ENCODE measurements at regions not wholly inside any gene's neighbourhood (a gene's known extent, or its start where the extent isn't known, plus 50 kb on each side); places are given as distances from the start of the nearest gene placed in this dataset.

GRCh38 chr10:104578671-104579070, 62.4 kb upstream of the SORCS3 start:
- no peaks in the 10 kb centered on the region for H4K20me1 ChIP-seq (ENCODE audit: insufficient read depth, low read length, poor library complexity, severe bottlenecking)
- H3K36me3 ChIP-seq (ENCODE audit: insufficient read depth, low read length) = no peaks in the 10 kb centered on the region
- no peaks in the 10 kb centered on the region for H3K9me3 ChIP-seq (ENCODE audit: insufficient read depth, low read depth, low read length)
- TF ChIP-seq CTCF (conservative IDR thresholded peaks at IDR 0.05; ENCODE audit: low read length) (no peak), EZH2phosphoT487 (IDR thresholded peaks at IDR 0.05; ENCODE audit: borderline replicate concordance) (no peak)
- no peak overlapping the region for H3K4me2 ChIP-seq (ENCODE audit: low read depth, low read length, poor library complexity, severe bottlenecking)
- H3K9me2 ChIP-seq (replicated peaks; ENCODE audit: low read depth, low read length) = no peaks in the 10 kb centered on the region
- H3K79me2 ChIP-seq (ENCODE audit: insufficient read depth, low read length) = no peaks in the 10 kb centered on the region
- no peak overlapping the region for H3K9ac ChIP-seq (ENCODE audit: low read depth, low read length, poor library complexity, severe bottlenecking)
- H3K4me3 ChIP-seq (ENCODE audit: low read length, poor library complexity, severe bottlenecking) = no peak overlapping the region
- H3K4me1 ChIP-seq (ENCODE audit: insufficient read depth, low read length, poor library complexity, severe bottlenecking) = no peaks in the 10 kb centered on the region
- H2AFZ ChIP-seq (ENCODE audit: low read length) = no peak overlapping the region
- no peaks in the 10 kb centered on the region for H3K27me3 ChIP-seq (ENCODE audit: insufficient read depth, low read length, poor library complexity, severe bottlenecking)
- no peaks in the 10 kb centered on the region for H3F3A ChIP-seq (ENCODE audit: low read depth)

- H3K36me3 ChIP-seq (ENCODE audit: insufficient read depth, low read length) = no peaks in the 10 kb centered on the region
- H4K20me1 ChIP-seq (ENCODE audit: insufficient read depth, low read length, poor library complexity, severe bottlenecking) = no peaks in the 10 kb centered on the region
- no peaks in the 10 kb centered on the region for H3K27me3 ChIP-seq (ENCODE audit: insufficient read depth, low read length, poor library complexity, severe bottlenecking)
- H3K9ac ChIP-seq (ENCODE audit: low read depth, low read length, poor library complexity, severe bottlenecking) = no peak overlapping the region
- no peaks in the 10 kb centered on the region for H3K4me1 ChIP-seq (ENCODE audit: insufficient read depth, low read length, poor library complexity, severe bottlenecking)
- H3K9me2 ChIP-seq (replicated peaks; ENCODE audit: low read depth, low read length) = no peaks in the 10 kb centered on the region
- H3K9me3 ChIP-seq (ENCODE audit: insufficient read depth, low read depth, low read length) = no peaks in the 10 kb centered on the region
- H3F3A ChIP-seq (ENCODE audit: low read depth) = no peaks in the 10 kb centered on the region
- no peak overlapping the region for H3K4me2 ChIP-seq (ENCODE audit: low read depth, low read length, poor library complexity, severe bottlenecking)
- no peak overlapping the region for H3K4me3 ChIP-seq (ENCODE audit: low read length, poor library complexity, severe bottlenecking)
- no peaks in the 10 kb centered on the region for H3K79me2 ChIP-seq (ENCODE audit: insufficient read depth, low read length)
- H2AFZ ChIP-seq (ENCODE audit: low read length) = no peak overlapping the region
- no peak for TF ChIP-seq EZH2phosphoT487 (IDR thresholded peaks at IDR 0.05; ENCODE audit: borderline replicate concordance)
- no peak for TF ChIP-seq CTCF (conservative IDR thresholded peaks at IDR 0.05; ENCODE audit: low read length)
Observed at GRCh38 chr10:104579136-104579535, 62.0 kb upstream of the SORCS3 start.

GRCh38 chr10:104580321-104580720, 60.8 kb upstream of the SORCS3 start:
- Histone ChIP-seq H3F3A (ENCODE audit: low read depth) (no peaks in the 10 kb centered on the region), H3K79me2 (ENCODE audit: insufficient read depth, low read length) (no peaks in the 10 kb centered on the region), H3K4me2 (ENCODE audit: low read depth, low read length, poor library complexity, severe bottlenecking) (no peak overlapping the region), H3K9me2 (replicated peaks; ENCODE audit: low read depth, low read length) (no peaks in the 10 kb centered on the region), H3K4me3 (ENCODE audit: low read length, poor library complexity, severe bottlenecking) (no peak overlapping the region), H3K9ac (ENCODE audit: low read depth, low read length, poor library complexity, severe bottlenecking) (no peak overlapping the region), H2AFZ (ENCODE audit: low read length) (no peak overlapping the region), H3K27me3 (ENCODE audit: insufficient read depth, low read length, poor library complexity, severe bottlenecking) (no peaks in the 10 kb centered on the region), H4K20me1 (ENCODE audit: insufficient read depth, low read length, poor library complexity, severe bottlenecking) (no peaks in the 10 kb centered on the region), H3K4me1 (ENCODE audit: insufficient read depth, low read length, poor library complexity, severe bottlenecking) (no peaks in the 10 kb centered on the region), H3K9me3 (ENCODE audit: insufficient read depth, low read depth, low read length) (no peaks in the 10 kb centered on the region), H3K36me3 (ENCODE audit: insufficient read depth, low read length) (no peaks in the 10 kb centered on the region)
- TF ChIP-seq CTCF (conservative IDR thresholded peaks at IDR 0.05; ENCODE audit: low read length) (no peak), EZH2phosphoT487 (IDR thresholded peaks at IDR 0.05; ENCODE audit: borderline replicate concordance) (no peak)

All from Loucy (cell line).